BE2C (cell line): ENCODE measurements at regions not wholly inside any gene's neighbourhood (a gene's known extent, or its start where the extent isn't known, plus 50 kb on each side); places are given as distances from the start of the nearest gene placed in this dataset.
"Not testable (repeated sequence)": the region's sequence is repeated elsewhere in the genome, so short reads cannot be mapped to it uniquely, and the experiment has no call there.

Experiments used
- DNase-seq: peaks from one replicate; pipeline ENCODE4 v3.0.0-alpha.2; 2020
- H3K27me3 ChIP-seq: fragments of 250-450 bp; sonication (Bioruptor Pico); 2 replicates; pipeline ENCODE4 v1.5.1; 2020; ENCODE audit warnings: mild to moderate bottlenecking
- H3K36me3 ChIP-seq: fragments of 250-450 bp; sonication (Bioruptor Pico); 2 replicates; pipeline ENCODE4 v1.5.1; 2020; ENCODE audit warnings: mild to moderate bottlenecking
- H3K4me1 ChIP-seq: fragments of 250-450 bp; sonication (Bioruptor Pico); 2 replicates; pipeline ENCODE4 v1.5.1; 2020
- H3K4me3 ChIP-seq: 2 replicates; pipeline ENCODE4 v1.5.1; 2011; ENCODE audit warnings: low read depth, low read length
- H3K9me3 ChIP-seq: fragments of 250-450 bp; sonication (Bioruptor Pico); 2 replicates; pipeline ENCODE4 v1.5.1; 2020
- CTCF ChIP-seq: IDR thresholded peaks from 2 replicates; pipeline ENCODE4 v1.5.1; 2012; ENCODE audit warnings: mild to moderate bottlenecking, low read depth, low read length

- Histone ChIP-seq H3K36me3 (no peaks in the 10 kb centered on the region), H3K27me3 (no peaks in the 10 kb centered on the region), H3K4me1 (no peaks in the 10 kb centered on the region), H3K4me3 (no peak overlapping the region), H3K9me3 (no peaks in the 10 kb centered on the region)
- no peak for DNase-seq
- TF ChIP-seq CTCF = no peak
Measured at GRCh38 chr7:97307521-97308108, 190.1 kb downstream of the SDHAF3 start.

GRCh38 chr7:97313900-97314299 lies 196.4 kb downstream of the SDHAF3 start:
- Histone ChIP-seq H3K4me1 (no peaks in the 10 kb centered on the region), H3K4me3 (no peak overlapping the region), H3K27me3 (no peaks in the 10 kb centered on the region), H3K36me3 (no peaks in the 10 kb centered on the region), H3K9me3 (no peaks in the 10 kb centered on the region)
- TF ChIP-seq CTCF = no peak
- no peak for DNase-seq

GRCh38 chr7:97317575-97317974 lies 200.1 kb downstream of the SDHAF3 start:
- Histone ChIP-seq H3K4me3 (no peak overlapping the region), H3K9me3 (no peaks in the 10 kb centered on the region), H3K36me3 (no peaks in the 10 kb centered on the region), H3K27me3 (no peaks in the 10 kb centered on the region), H3K4me1 (no peaks in the 10 kb centered on the region)
- TF ChIP-seq CTCF = no peak
- no peak for DNase-seq

GRCh38 chr7:97329871-97330270 lies 212.4 kb downstream of the SDHAF3 start:
- H3K4me3 ChIP-seq, H3K27me3 ChIP-seq, H3K36me3 ChIP-seq, DNase-seq, H3K4me1 ChIP-seq, H3K9me3 ChIP-seq: not testable (repeated sequence)

GRCh38 chr7:97337849-97338248 lies 220.4 kb downstream of the SDHAF3 start:
- TF ChIP-seq CTCF = no peak
- no peak overlapping the region for H3K4me3 ChIP-seq
- H3K36me3 ChIP-seq = no peaks in the 10 kb centered on the region
- H3K4me1 ChIP-seq = no peaks in the 10 kb centered on the region
- H3K9me3 ChIP-seq = no peaks in the 10 kb centered on the region
- DNase-seq = no peak
- H3K27me3 ChIP-seq = no peaks in the 10 kb centered on the region

- DNase-seq = no peak
- no peak overlapping the region for H3K4me3 ChIP-seq
- no peak for TF ChIP-seq CTCF
- no peaks in the 10 kb centered on the region for H3K36me3 ChIP-seq
- no peaks in the 10 kb centered on the region for H3K9me3 ChIP-seq
- no peaks in the 10 kb centered on the region for H3K27me3 ChIP-seq
- no peaks in the 10 kb centered on the region for H3K4me1 ChIP-seq
Measured at GRCh38 chr7:97342512-97342911, 225.0 kb downstream of the SDHAF3 start.

GRCh38 chr7:97346349-97346748 lies 228.9 kb downstream of the SDHAF3 start:
- Histone ChIP-seq H3K9me3 (no peaks in the 10 kb centered on the region), H3K4me3 (no peak overlapping the region), H3K4me1 (no peaks in the 10 kb centered on the region), H3K27me3 (no peaks in the 10 kb centered on the region), H3K36me3 (no peaks in the 10 kb centered on the region)
- no peak for TF ChIP-seq CTCF
- DNase-seq = no peak
